SK-N-SH treated with all-trans-retinoic acid at 6 μM for 48 hours (cell line): ENCODE measurements at regions not wholly inside any gene's neighbourhood (a gene's known extent, or its start where the extent isn't known, plus 50 kb on each side); places are given as distances from the start of the nearest gene placed in this dataset.

Source experiments
- GLIS3 ChIP-seq: fragments of 250-450 bp; sonication (Bioruptor Pico); IDR thresholded peaks from 2 replicates; pipeline ENCODE4 v1.5.0; 2020; ENCODE audit warnings: mild to moderate bottlenecking, moderate library complexity
- ISL1 ChIP-seq: fragments of 250-450 bp; sonication (Bioruptor Pico); IDR thresholded peaks from 2 replicates; pipeline ENCODE4 v2.1.2; 2022; ENCODE audit warnings: mild to moderate bottlenecking, moderate library complexity
- PATZ1 ChIP-seq: fragments of 250-450 bp; sonication (Bioruptor Pico); IDR thresholded peaks from 2 replicates; pipeline ENCODE4 v1.8.0; 2020; ENCODE audit warnings: mild to moderate bottlenecking, moderate library complexity, borderline replicate concordance
- POU6F1 ChIP-seq: fragments of 250-450 bp; sonication (Bioruptor Pico); IDR thresholded peaks from 2 replicates; pipeline ENCODE4 v1.8.0; 2021; ENCODE audit warnings: low read depth, mild to moderate bottlenecking, moderate library complexity, borderline replicate concordance
- RARB ChIP-seq: fragments of 250-450 bp; sonication (Bioruptor Pico); IDR thresholded peaks from 2 replicates; pipeline ENCODE4 v1.8.0; 2021; ENCODE audit warnings: mild to moderate bottlenecking, moderate library complexity
- TCF4 ChIP-seq: fragments of 250-450 bp; sonication (Bioruptor Pico); IDR thresholded peaks from 2 replicates; pipeline ENCODE4 v1.8.0; 2021; ENCODE audit warnings: mild to moderate bottlenecking, moderate library complexity, borderline replicate concordance
- ZNF70 ChIP-seq: fragments of 450-650 bp; formaldehyde crosslinking; IDR thresholded peaks from 2 replicates; pipeline ENCODE4 v1.5.0; 2020; ENCODE audit warnings: mild to moderate bottlenecking, moderate library complexity

- no peak for TF ChIP-seq ISL1 (CRISPR knock-in tag)
- no peak for TF ChIP-seq RARB (CRISPR knock-in tag)
- no peak for TF ChIP-seq GLIS3 (CRISPR knock-in tag)
- no peak for TF ChIP-seq PATZ1
- no peak for TF ChIP-seq POU6F1 (CRISPR knock-in tag)
- no peak for TF ChIP-seq ZNF70
- no peak for TF ChIP-seq TCF4 (CRISPR knock-in tag)
Measured at GRCh38 chr5:109589986-109590385, 99.7 kb upstream of the MAN2A1 start.
